ENCODE measurements at regions not wholly inside any gene's neighbourhood (a gene's known extent, or its start where the extent isn't known, plus 50 kb on each side); places are given as distances from the start of the nearest gene placed in this dataset.

DNA sequence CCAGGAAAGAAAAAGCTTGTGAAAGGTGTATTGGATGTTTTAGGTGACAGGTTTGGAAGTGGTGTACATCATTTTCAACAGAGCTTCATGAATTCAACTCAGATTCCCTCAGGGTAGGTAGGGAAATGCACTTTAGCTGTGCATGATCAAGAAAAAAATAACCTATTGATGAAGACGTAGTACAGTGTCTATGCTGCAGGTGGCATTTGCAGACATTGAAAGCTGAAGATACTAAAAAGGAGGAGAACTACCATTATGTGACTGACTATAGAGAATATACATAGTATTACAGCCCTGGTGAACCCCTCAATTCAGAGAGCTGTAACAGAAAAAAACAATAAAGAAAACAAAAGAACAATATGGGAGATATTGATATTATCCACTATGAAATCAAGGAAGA lies 2344.7 kb upstream of the ACO1 start:
- TF ChIP-seq POLR2A (IDR thresholded peaks at IDR 0.05; ENCODE audit: low read length), result no peak
- TF ChIP-seq GATA1 (IDR thresholded peaks at IDR 0.05; ENCODE audit: low read depth, low read length), result no peak

All from erythroblast (primary cell).